GM21723 (cell line): ENCODE measurements at regions not wholly inside any gene's neighbourhood (a gene's known extent, or its start where the extent isn't known, plus 50 kb on each side); places are given as distances from the start of the nearest gene placed in this dataset.
A peak's percentile ranks its signal among the peaks of the same experiment; 100 is the strongest.

ENCODE experiments used
- ATAC-seq: cut with Tn5 transposase; IDR thresholded peaks from one replicate; pipeline ENCODE4 v1.9.1; 2021; ENCODE audit warnings: mild to moderate bottlenecking, moderate library complexity; ENCODE audit not compliant: unreplicated experiment

- ATAC-seq, result no peak
These were observed 72.3 kb downstream of the GMNC start for GRCh38 chr3:190790185-190790584.

GRCh38 chr3:190786898-190787297 is 75.6 kb downstream of the GMNC start:
- no peak for ATAC-seq

GRCh38 chr3:190785047-190785446 is 77.4 kb downstream of the GMNC start:
- ATAC-seq, result no peak

- ATAC-seq, result no peak
These were observed 82.0 kb downstream of the GMNC start for GRCh38 chr3:190780524-190780923.

GRCh38 chr3:190774633-190775032 is 87.9 kb downstream of the GMNC start:
- no peak for ATAC-seq

GRCh38 chr3:190773948-190774347 is 88.5 kb downstream of the GMNC start:
- ATAC-seq, result no peak

- no peak for ATAC-seq
These were observed 89.7 kb downstream of the GMNC start for GRCh38 chr3:190772831-190773230.

- ATAC-seq, result no peak
These were observed 93.6 kb downstream of the GMNC start for GRCh38 chr3:190768891-190769290.

- ATAC-seq, result no peak
These were observed 94.6 kb downstream of the GMNC start for GRCh38 chr3:190767851-190768250.

- no peak for ATAC-seq
These were observed 98.0 kb downstream of the GMNC start for GRCh38 chr3:190764231-190765134.

GRCh38 chr3:190762801-190763200 is 99.7 kb downstream of the GMNC start:
- no peak for ATAC-seq

- ATAC-seq, result no peak
These were observed 114.9 kb downstream of the GMNC start for GRCh38 chr3:190747571-190747970.

- no peak for ATAC-seq
These were observed 115.5 kb downstream of the GMNC start for GRCh38 chr3:190746986-190747385.

- no peak for ATAC-seq
These were observed 116.0 kb downstream of the GMNC start for GRCh38 chr3:190746531-190746930.

- no peak for ATAC-seq
These were observed 120.7 kb downstream of the GMNC start for GRCh38 chr3:190741788-190742187.

- no peak for ATAC-seq
These were observed 122.8 kb downstream of the GMNC start for GRCh38 chr3:190739641-190740185.

GRCh38 chr3:190738636-190739155 is 123.8 kb downstream of the GMNC start:
- ATAC-seq, result no peak

GRCh38 chr3:190737446-190737845 is 125.0 kb downstream of the GMNC start:
- ATAC-seq, result no peak

GRCh38 chr3:190734490-190734889 is 128.0 kb downstream of the GMNC start:
- ATAC-seq, result peak; percentile 72

- ATAC-seq, result no peak
These were observed 128.8 kb downstream of the GMNC start for GRCh38 chr3:190733591-190734146.

GRCh38 chr3:190731596-190731995 is 130.9 kb downstream of the GMNC start:
- ATAC-seq, result no peak
